ENCODE measurements at regions not wholly inside any gene's neighbourhood (a gene's known extent, or its start where the extent isn't known, plus 50 kb on each side); places are given as distances from the start of the nearest gene placed in this dataset.
A peak's percentile ranks its signal among the peaks of the same experiment; 100 is the strongest.
"Not testable (repeated sequence)": the region's sequence is repeated elsewhere in the genome, so short reads cannot be mapped to it uniquely, and the experiment has no call there.

GRCh38 chr4:138348055-138348454 is 105.9 kb upstream of the SLC7A11 start:
- Histone ChIP-seq H3K4me3 (ENCODE audit: low read depth in 1 of 2, low read length in 2 of 2) (no peak overlapping the region), H3K4me1 (ENCODE audit: control insufficient read depth in 1 of 2, insufficient read depth in 2 of 2, low read length in 2 of 2) (no peaks in the 10 kb centered on the region), H3K9me3 (ENCODE audit: control insufficient read depth in 1 of 2, low read length in 2 of 2) (no peaks in the 10 kb centered on the region), H3K36me3 (ENCODE audit: control insufficient read depth in 1 of 2, insufficient read depth in 2 of 2, low read length in 2 of 2) (no peaks in the 10 kb centered on the region), H3K27ac (ENCODE audit: low read depth, low read length) (no peak overlapping the region), H3K9ac (ENCODE audit: low read depth in 1 of 2, low read length in 2 of 2) (no peak overlapping the region), H3K27me3 (ENCODE audit: control insufficient read depth in 1 of 2, insufficient read depth in 2 of 2, low read length in 2 of 2) (no peaks in the 10 kb centered on the region)

- Histone ChIP-seq H3K36me3 (ENCODE audit: control insufficient read depth in 1 of 2, insufficient read depth in 2 of 2, low read length in 2 of 2) (no peaks in the 10 kb centered on the region), H3K4me3 (ENCODE audit: low read depth in 1 of 2, low read length in 2 of 2) (no peak overlapping the region), H3K9me3 (ENCODE audit: control insufficient read depth in 1 of 2, low read length in 2 of 2) (no peaks in the 10 kb centered on the region), H3K27me3 (ENCODE audit: control insufficient read depth in 1 of 2, insufficient read depth in 2 of 2, low read length in 2 of 2) (no peaks in the 10 kb centered on the region), H3K4me1 (ENCODE audit: control insufficient read depth in 1 of 2, insufficient read depth in 2 of 2, low read length in 2 of 2) (no peaks in the 10 kb centered on the region), H3K27ac (ENCODE audit: low read depth, low read length) (no peak overlapping the region), H3K9ac (ENCODE audit: low read depth in 1 of 2, low read length in 2 of 2) (no peak overlapping the region)
Observed at GRCh38 chr4:138347561-138347960, 105.4 kb upstream of the SLC7A11 start.

GRCh38 chr4:138344851-138345250 is 102.7 kb upstream of the SLC7A11 start:
- Histone ChIP-seq H3K27me3 (ENCODE audit: control insufficient read depth in 1 of 2, insufficient read depth in 2 of 2, low read length in 2 of 2) (no peaks in the 10 kb centered on the region), H3K36me3 (ENCODE audit: control insufficient read depth in 1 of 2, insufficient read depth in 2 of 2, low read length in 2 of 2) (no peaks in the 10 kb centered on the region), H3K9ac (ENCODE audit: low read depth in 1 of 2, low read length in 2 of 2) (no peak overlapping the region), H3K27ac (ENCODE audit: low read depth, low read length) (no peak overlapping the region), H3K4me3 (ENCODE audit: low read depth in 1 of 2, low read length in 2 of 2) (no peak overlapping the region), H3K4me1 (ENCODE audit: control insufficient read depth in 1 of 2, insufficient read depth in 2 of 2, low read length in 2 of 2) (no peaks in the 10 kb centered on the region), H3K9me3 (ENCODE audit: control insufficient read depth in 1 of 2, low read length in 2 of 2) (no peaks in the 10 kb centered on the region)

- no peak overlapping the region for H3K9ac ChIP-seq (ENCODE audit: low read depth in 1 of 2, low read length in 2 of 2)
- H3K27me3 ChIP-seq (ENCODE audit: control insufficient read depth in 1 of 2, insufficient read depth in 2 of 2, low read length in 2 of 2): no peaks in the 10 kb centered on the region
- H3K4me1 ChIP-seq (ENCODE audit: control insufficient read depth in 1 of 2, insufficient read depth in 2 of 2, low read length in 2 of 2): no peaks in the 10 kb centered on the region
- H3K36me3 ChIP-seq (ENCODE audit: control insufficient read depth in 1 of 2, insufficient read depth in 2 of 2, low read length in 2 of 2): no peaks in the 10 kb centered on the region
- no peak overlapping the region for H3K4me3 ChIP-seq (ENCODE audit: low read depth in 1 of 2, low read length in 2 of 2)
- no peaks in the 10 kb centered on the region for H3K9me3 ChIP-seq (ENCODE audit: control insufficient read depth in 1 of 2, low read length in 2 of 2)
- H3K27ac ChIP-seq (ENCODE audit: low read depth, low read length): no peak overlapping the region
Observed at GRCh38 chr4:138344054-138344453, 101.9 kb upstream of the SLC7A11 start.

- Histone ChIP-seq H3K9ac (ENCODE audit: low read depth in 1 of 2, low read length in 2 of 2) (no peak overlapping the region), H3K4me3 (ENCODE audit: low read depth in 1 of 2, low read length in 2 of 2) (no peak overlapping the region), H3K4me1 (ENCODE audit: control insufficient read depth in 1 of 2, insufficient read depth in 2 of 2, low read length in 2 of 2) (no peaks in the 10 kb centered on the region), H3K9me3 (ENCODE audit: control insufficient read depth in 1 of 2, low read length in 2 of 2) (no peaks in the 10 kb centered on the region), H3K27ac (ENCODE audit: low read depth, low read length) (no peak overlapping the region), H3K36me3 (ENCODE audit: control insufficient read depth in 1 of 2, insufficient read depth in 2 of 2, low read length in 2 of 2) (no peaks in the 10 kb centered on the region), H3K27me3 (ENCODE audit: control insufficient read depth in 1 of 2, insufficient read depth in 2 of 2, low read length in 2 of 2) (no peaks in the 10 kb centered on the region)
Observed at GRCh38 chr4:138341739-138342415, 99.7 kb upstream of the SLC7A11 start.

- H3K9me3 ChIP-seq (ENCODE audit: control insufficient read depth in 1 of 2, low read length in 2 of 2): no peaks in the 10 kb centered on the region
- no peaks in the 10 kb centered on the region for H3K27me3 ChIP-seq (ENCODE audit: control insufficient read depth in 1 of 2, insufficient read depth in 2 of 2, low read length in 2 of 2)
- no peak overlapping the region for H3K4me3 ChIP-seq (ENCODE audit: low read depth in 1 of 2, low read length in 2 of 2)
- no peak overlapping the region for H3K27ac ChIP-seq (ENCODE audit: low read depth, low read length)
- no peaks in the 10 kb centered on the region for H3K36me3 ChIP-seq (ENCODE audit: control insufficient read depth in 1 of 2, insufficient read depth in 2 of 2, low read length in 2 of 2)
- H3K4me1 ChIP-seq (ENCODE audit: control insufficient read depth in 1 of 2, insufficient read depth in 2 of 2, low read length in 2 of 2): peaks cover 0 to 11% of the 10 kb centered on the region in 2 donors
- H3K9ac ChIP-seq (ENCODE audit: low read depth in 1 of 2, low read length in 2 of 2): no peak overlapping the region
Observed at GRCh38 chr4:138338840-138339239, 96.7 kb upstream of the SLC7A11 start.

- not testable (repeated sequence) for H3K27ac ChIP-seq (ENCODE audit: low read depth, low read length); H3K27me3 ChIP-seq (ENCODE audit: control insufficient read depth in 1 of 2, insufficient read depth in 2 of 2, low read length in 2 of 2); H3K4me3 ChIP-seq (ENCODE audit: low read depth in 1 of 2, low read length in 2 of 2); H3K36me3 ChIP-seq (ENCODE audit: control insufficient read depth in 1 of 2, insufficient read depth in 2 of 2, low read length in 2 of 2); H3K9ac ChIP-seq (ENCODE audit: low read depth in 1 of 2, low read length in 2 of 2); H3K9me3 ChIP-seq (ENCODE audit: control insufficient read depth in 1 of 2, low read length in 2 of 2)
- H3K4me1 ChIP-seq (ENCODE audit: control insufficient read depth in 1 of 2, insufficient read depth in 2 of 2, low read length in 2 of 2): peaks cover 0 to 11% of the 10 kb centered on the region in 2 donors
Observed at GRCh38 chr4:138338222-138338621, 96.1 kb upstream of the SLC7A11 start.

GRCh38 chr4:138334346-138335016 is 92.3 kb upstream of the SLC7A11 start:
- H3K27ac ChIP-seq (ENCODE audit: low read depth, low read length): no peak overlapping the region
- peak overlapping the region in 1 of 2 donors; percentile 4 for H3K9ac ChIP-seq (ENCODE audit: low read depth in 1 of 2, low read length in 2 of 2)
- no peaks in the 10 kb centered on the region for H3K36me3 ChIP-seq (ENCODE audit: control insufficient read depth in 1 of 2, insufficient read depth in 2 of 2, low read length in 2 of 2)
- no peaks in the 10 kb centered on the region for H3K9me3 ChIP-seq (ENCODE audit: control insufficient read depth in 1 of 2, low read length in 2 of 2)
- H3K4me1 ChIP-seq (ENCODE audit: control insufficient read depth in 1 of 2, insufficient read depth in 2 of 2, low read length in 2 of 2): peaks cover 0 to 11% of the 10 kb centered on the region in 2 donors
- no peaks in the 10 kb centered on the region for H3K27me3 ChIP-seq (ENCODE audit: control insufficient read depth in 1 of 2, insufficient read depth in 2 of 2, low read length in 2 of 2)
- H3K4me3 ChIP-seq (ENCODE audit: low read depth in 1 of 2, low read length in 2 of 2): peak overlapping the region; percentile 26 to 45

- not testable (repeated sequence) for H3K9me3 ChIP-seq (ENCODE audit: control insufficient read depth in 1 of 2, low read length in 2 of 2); H3K9ac ChIP-seq (ENCODE audit: low read depth in 1 of 2, low read length in 2 of 2); H3K27ac ChIP-seq (ENCODE audit: low read depth, low read length); H3K27me3 ChIP-seq (ENCODE audit: control insufficient read depth in 1 of 2, insufficient read depth in 2 of 2, low read length in 2 of 2); H3K4me3 ChIP-seq (ENCODE audit: low read depth in 1 of 2, low read length in 2 of 2); H3K36me3 ChIP-seq (ENCODE audit: control insufficient read depth in 1 of 2, insufficient read depth in 2 of 2, low read length in 2 of 2)
- peaks cover 0 to 11% of the 10 kb centered on the region in 2 donors for H3K4me1 ChIP-seq (ENCODE audit: control insufficient read depth in 1 of 2, insufficient read depth in 2 of 2, low read length in 2 of 2)
Observed at GRCh38 chr4:138332415-138332814, 90.3 kb upstream of the SLC7A11 start.

- Histone ChIP-seq H3K9ac (ENCODE audit: low read depth in 1 of 2, low read length in 2 of 2) (no peak overlapping the region), H3K27ac (ENCODE audit: low read depth, low read length) (no peak overlapping the region), H3K27me3 (ENCODE audit: control insufficient read depth in 1 of 2, insufficient read depth in 2 of 2, low read length in 2 of 2) (no peaks in the 10 kb centered on the region), H3K9me3 (ENCODE audit: control insufficient read depth in 1 of 2, low read length in 2 of 2) (no peaks in the 10 kb centered on the region), H3K36me3 (ENCODE audit: control insufficient read depth in 1 of 2, insufficient read depth in 2 of 2, low read length in 2 of 2) (no peaks in the 10 kb centered on the region), H3K4me3 (ENCODE audit: low read depth in 1 of 2, low read length in 2 of 2) (no peak overlapping the region), H3K4me1 (ENCODE audit: control insufficient read depth in 1 of 2, insufficient read depth in 2 of 2, low read length in 2 of 2) (peaks cover 0 to 11% of the 10 kb centered on the region in 2 donors)
Observed at GRCh38 chr4:138330531-138330930, 88.4 kb upstream of the SLC7A11 start.

Measured in duodenal mucosa (tissue), 2 donors.